RWPE1 (cell line): ENCODE measurements at regions not wholly inside any gene's neighbourhood (a gene's known extent, or its start where the extent isn't known, plus 50 kb on each side); places are given as distances from the start of the nearest gene placed in this dataset.

Experiments
- CTCF ChIA-PET: fragments of 350-600 bp; sonication (Branson Sonifier 250); formaldehyde crosslinking; extraction: SDS; loops from one replicate; lab custom pipeline; 2021; lab: Yijun Ruan, JAX
- POLR2A ChIA-PET: fragments of 400-600 bp; formaldehyde crosslinking; extraction: SDS; loops from one replicate; lab custom pipeline; 2020; ENCODE audit warnings: antibody characterized with exemption; ENCODE audit not compliant: low non-redundant PET; lab: Yijun Ruan, JAX
- DNase-seq: peaks from one replicate; pipeline ENCODE4 v3.0.0; 2012; ENCODE audit warnings: low spot score
- H3K27ac ChIP-seq: fragments of 450-650 bp; 2 replicates; pipeline ENCODE4 v1.5.1; 2017
- CTCF ChIP-seq: fragments of 450-650 bp; conservative IDR thresholded peaks from 2 replicates; pipeline ENCODE4 v1.5.1; 2017; ENCODE audit warnings: low read depth, mild to moderate bottlenecking

GRCh38 chr10:108250936-108251620, 1086.6 kb upstream of the SORCS1 start:
- ChIA-PET POLR2A (no interaction called here), CTCF (interaction anchor here (0.6 kb wide), 1 partner anchor 898 kb away, joined by 3 read pairs; no protein-coding TSS in a partner anchor)
- no peak overlapping the region for H3K27ac ChIP-seq
- TF ChIP-seq CTCF = no peak
- no peak for DNase-seq

- ChIA-PET CTCF (no interaction called here), POLR2A (no interaction called here)
- no peak for TF ChIP-seq CTCF
- DNase-seq = no peak
- no peak overlapping the region for H3K27ac ChIP-seq
Measured at GRCh38 chr10:108249940-108250339, 1085.4 kb upstream of the SORCS1 start.

GRCh38 chr10:108244443-108245228, 1080.1 kb upstream of the SORCS1 start:
- DNase-seq = peak; percentile 11
- POLR2A ChIA-PET = no interaction called here
- TF ChIP-seq CTCF = no peak
- CTCF ChIA-PET = interaction anchor here (0.6 kb wide), 1 partner anchor 1731 kb away, joined by 3 read pairs; no protein-coding TSS in a partner anchor
- no peak overlapping the region for H3K27ac ChIP-seq

- CTCF ChIA-PET = interaction anchor here (0.6 to 0.7 kb wide), 3 partner anchors 102 to 622 kb away, joined by 3 to 4 read pairs (median 3); no protein-coding TSS in a partner anchor
- POLR2A ChIA-PET = no interaction called here
- no peak overlapping the region for H3K27ac ChIP-seq
- TF ChIP-seq CTCF = no peak
- DNase-seq = no peak
Measured at GRCh38 chr10:108241166-108241565, 1076.7 kb upstream of the SORCS1 start.

GRCh38 chr10:108238261-108238660, 1073.8 kb upstream of the SORCS1 start:
- ChIA-PET CTCF (interaction anchor here (1.3 kb wide), 1 partner anchor 35 kb away, joined by 4 read pairs; no protein-coding TSS in a partner anchor), POLR2A (no interaction called here)
- TF ChIP-seq CTCF = no peak
- DNase-seq = no peak
- H3K27ac ChIP-seq = no peak overlapping the region

- POLR2A ChIA-PET = no interaction called here
- CTCF ChIA-PET = no interaction called here
- TF ChIP-seq CTCF = no peak
- no peak for DNase-seq
- H3K27ac ChIP-seq = no peak overlapping the region
Measured at GRCh38 chr10:108230478-108231170, 1066.1 kb upstream of the SORCS1 start.
